ENCODE measurements at regions not wholly inside any gene's neighbourhood (a gene's known extent, or its start where the extent isn't known, plus 50 kb on each side); places are given as distances from the start of the nearest gene placed in this dataset.
A peak's percentile ranks its signal among the peaks of the same experiment; 100 is the strongest.
"Not testable (repeated sequence)": the region's sequence is repeated elsewhere in the genome, so short reads cannot be mapped to it uniquely, and the experiment has no call there.

- DNase-seq: no peak
Measured at GRCh38 chr9:27828908-27829307, 255.6 kb upstream of the C9orf72 start.

GRCh38 chr9:27829621-27830020 is 256.3 kb upstream of the C9orf72 start:
- no peak for DNase-seq

- DNase-seq: not testable (repeated sequence)
Measured at GRCh38 chr9:27832108-27832507, 258.8 kb upstream of the C9orf72 start.

DNA sequence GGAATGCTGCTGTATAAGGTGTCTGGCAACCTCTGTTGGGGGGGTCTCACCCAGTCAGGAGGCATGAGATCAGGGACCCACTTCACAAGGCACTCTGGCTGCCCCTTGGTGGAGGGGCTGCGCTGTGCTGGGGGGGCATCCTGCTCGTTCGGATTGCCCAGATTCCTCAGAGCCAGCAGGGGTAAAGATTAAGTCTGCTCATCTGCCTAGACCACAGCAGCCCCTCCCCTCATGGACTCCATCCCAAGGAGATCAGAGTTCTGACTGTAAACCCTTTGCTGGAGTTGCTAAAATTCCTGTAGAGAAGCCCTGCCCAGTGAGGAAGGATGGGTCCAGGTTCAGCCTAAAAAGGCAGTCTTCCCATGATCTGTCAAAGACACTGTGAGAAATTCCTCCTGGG is 262.0 kb upstream of the C9orf72 start:
- no peak for DNase-seq

- DNase-seq: no peak
Measured at GRCh38 chr9:27835746-27836145, 262.5 kb upstream of the C9orf72 start.

- DNase-seq: no peak
Measured at GRCh38 chr9:27836661-27837401, 263.6 kb upstream of the C9orf72 start.

- DNase-seq: no peak
Measured at GRCh38 chr9:27838876-27839275, 265.6 kb upstream of the C9orf72 start.

- not testable (repeated sequence) for DNase-seq
Measured at GRCh38 chr9:27839767-27840166, 266.5 kb upstream of the C9orf72 start.

DNA sequence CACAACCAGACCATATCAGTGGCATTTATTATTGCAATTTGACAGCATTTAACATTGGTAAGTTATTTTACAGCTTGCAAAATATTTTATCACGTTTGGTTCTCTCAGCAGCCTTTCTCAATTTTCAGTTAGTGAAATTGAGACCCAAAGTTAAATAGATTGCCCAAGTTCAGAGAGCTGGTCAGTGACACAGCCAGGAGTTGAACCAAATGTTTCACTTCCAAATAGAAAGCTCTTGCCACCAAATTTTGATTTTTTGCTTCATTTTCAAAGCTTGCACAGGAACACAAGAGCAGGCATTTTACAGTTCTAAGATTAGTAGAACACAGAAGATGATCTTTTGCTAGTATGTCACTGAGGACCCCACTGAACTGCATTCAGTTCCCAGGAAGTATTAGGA is 271.5 kb upstream of the C9orf72 start:
- DNase-seq: no peak

GRCh38 chr9:27847380-27847779 is 274.1 kb upstream of the C9orf72 start:
- DNase-seq: no peak

DNA sequence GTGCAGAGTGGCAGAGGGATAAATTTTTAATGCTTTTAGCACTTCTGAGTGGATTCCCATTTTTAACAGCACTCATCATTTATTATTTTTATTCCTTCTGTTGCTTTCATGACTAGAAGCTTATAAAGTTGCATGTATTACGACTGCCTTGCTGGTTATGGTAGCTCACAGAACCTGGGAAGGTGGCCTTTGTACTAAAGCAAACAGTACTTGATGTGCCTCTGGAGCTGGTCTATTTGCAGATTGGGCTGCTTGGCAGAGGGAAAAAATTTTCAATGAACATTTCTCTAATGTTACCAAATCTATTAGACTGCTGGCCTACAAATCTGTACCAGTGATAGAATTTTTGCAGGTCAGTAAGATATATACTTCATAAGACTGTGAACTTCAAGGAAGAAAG is 274.5 kb upstream of the C9orf72 start:
- DNase-seq: no peak

GRCh38 chr9:27848315-27848714 is 275.0 kb upstream of the C9orf72 start:
- no peak for DNase-seq

DNA sequence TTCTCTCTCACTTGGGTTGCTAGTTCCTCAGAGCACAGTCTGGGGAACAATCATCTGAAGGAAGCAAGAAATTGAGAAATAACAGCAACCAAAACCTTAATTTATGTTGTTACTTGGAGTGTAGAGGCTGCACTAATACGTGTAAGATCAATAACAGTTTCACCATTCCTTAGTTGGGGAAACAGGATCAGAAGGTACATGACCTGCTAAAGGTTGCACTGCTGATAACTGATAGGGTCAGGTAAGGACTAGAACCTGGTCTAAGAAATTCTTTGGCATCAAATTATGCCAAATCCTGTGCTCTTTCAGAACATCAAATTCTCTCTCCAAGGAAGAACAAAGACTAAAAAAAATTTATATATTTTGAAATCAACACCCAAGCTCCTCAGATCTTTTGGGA is 278.6 kb upstream of the C9orf72 start:
- DNase-seq: no peak

DNA sequence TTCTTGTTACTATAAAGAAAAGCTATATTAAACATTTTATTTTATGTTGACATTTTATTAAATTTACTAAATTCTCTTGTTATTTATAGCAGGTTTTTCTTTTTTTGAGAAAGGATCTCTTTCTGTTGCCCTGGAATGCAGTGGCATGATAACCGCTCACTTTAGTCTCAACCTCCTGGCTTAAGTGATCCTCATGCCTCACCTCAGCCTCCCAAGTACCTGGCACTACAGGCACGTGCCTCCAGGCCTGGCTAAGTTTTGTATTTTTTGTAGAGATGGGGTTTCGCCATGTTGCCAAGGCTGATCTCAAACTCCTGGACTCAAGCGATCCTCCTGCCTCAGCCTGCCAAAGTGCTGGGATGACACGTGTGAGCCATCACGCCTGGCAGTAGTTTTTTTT is 280.2 kb upstream of the C9orf72 start:
- DNase-seq: no peak

- DNase-seq: no peak
Measured at GRCh38 chr9:27856054-27856453, 282.8 kb upstream of the C9orf72 start.

DNA sequence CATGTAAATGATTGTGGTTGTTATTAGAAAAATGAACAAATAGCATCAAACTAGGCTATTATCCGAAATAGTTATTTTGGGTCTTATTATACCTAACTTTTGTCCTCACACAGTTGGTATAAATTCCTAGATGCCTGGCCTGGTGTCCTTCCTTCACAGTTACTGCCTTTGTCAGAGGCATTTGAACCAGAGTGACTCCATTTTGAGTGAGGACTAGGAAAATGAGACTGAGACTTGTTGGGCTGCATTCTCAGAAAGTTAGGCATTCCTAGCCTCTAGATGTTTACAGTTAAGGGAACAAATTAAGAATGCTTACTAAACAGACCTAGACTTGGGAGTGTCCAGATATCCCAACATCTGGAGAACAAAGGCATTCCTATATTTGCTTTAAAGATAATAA is 283.5 kb upstream of the C9orf72 start:
- no peak for DNase-seq

DNA sequence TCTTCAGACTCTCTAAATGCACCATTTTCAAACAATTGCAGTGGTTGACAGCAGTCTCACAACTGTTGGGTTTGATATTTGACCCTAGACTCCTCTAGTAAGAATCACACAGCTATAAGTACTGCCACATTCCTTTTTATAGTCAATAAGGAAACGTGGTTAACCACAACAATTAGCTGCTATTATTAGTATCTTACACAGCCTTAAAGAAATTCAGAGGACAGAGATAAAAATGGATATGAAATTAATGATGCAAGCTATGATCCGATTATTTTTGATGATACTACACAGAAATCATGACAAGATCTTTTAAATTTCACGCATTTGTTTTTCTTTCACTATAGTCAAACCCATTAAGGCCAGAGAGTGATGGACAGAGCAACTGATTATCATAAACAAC is 288.6 kb upstream of the C9orf72 start:
- no peak for DNase-seq

GRCh38 chr9:27864644-27865438 is 291.6 kb upstream of the C9orf72 start:
- no peak for DNase-seq

GRCh38 chr9:27866741-27867140 is 293.5 kb upstream of the C9orf72 start:
- no peak for DNase-seq

DNA sequence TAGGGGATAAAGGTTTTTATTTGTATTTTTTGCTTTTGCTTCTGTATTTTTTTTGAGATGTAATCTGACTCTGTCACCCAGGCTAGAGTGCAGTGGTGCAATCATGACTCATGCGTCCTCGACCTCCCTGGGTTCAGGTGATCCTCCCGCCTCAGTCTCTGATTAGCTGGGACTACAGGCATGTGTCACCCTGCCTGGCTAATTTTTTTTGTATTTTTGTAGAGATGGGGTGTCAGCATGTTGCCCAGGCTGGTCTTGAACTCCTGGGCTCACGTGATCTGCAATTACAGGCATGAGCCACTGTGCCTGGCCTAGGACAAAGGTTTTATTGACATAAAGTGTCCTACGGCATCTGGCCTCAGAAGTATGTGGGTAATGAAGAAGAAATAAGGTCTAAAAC is 297.1 kb upstream of the C9orf72 start:
- DNase-seq: no peak

GRCh38 chr9:27880156-27880555 is 306.9 kb upstream of the C9orf72 start:
- DNase-seq: no peak

DNA sequence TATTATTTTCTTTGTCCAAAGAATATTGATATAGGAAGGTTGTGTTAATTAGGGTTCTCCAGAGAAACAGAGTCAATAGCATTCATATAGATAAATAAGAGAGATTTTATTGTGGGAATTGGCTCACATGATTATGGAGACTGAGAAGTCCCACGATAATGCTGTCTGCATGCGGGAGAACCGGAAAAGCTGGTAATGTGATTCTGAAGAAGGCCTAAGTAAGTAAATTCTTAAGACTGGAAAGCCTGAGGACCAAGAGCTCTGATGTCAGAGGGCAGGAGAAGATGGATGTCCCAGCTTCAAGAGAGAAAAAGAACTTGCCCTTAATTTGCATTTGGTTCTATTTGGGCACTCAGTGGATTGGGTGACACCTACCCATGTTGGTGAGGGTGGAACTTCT is 307.4 kb upstream of the C9orf72 start:
- no peak for DNase-seq

DNA sequence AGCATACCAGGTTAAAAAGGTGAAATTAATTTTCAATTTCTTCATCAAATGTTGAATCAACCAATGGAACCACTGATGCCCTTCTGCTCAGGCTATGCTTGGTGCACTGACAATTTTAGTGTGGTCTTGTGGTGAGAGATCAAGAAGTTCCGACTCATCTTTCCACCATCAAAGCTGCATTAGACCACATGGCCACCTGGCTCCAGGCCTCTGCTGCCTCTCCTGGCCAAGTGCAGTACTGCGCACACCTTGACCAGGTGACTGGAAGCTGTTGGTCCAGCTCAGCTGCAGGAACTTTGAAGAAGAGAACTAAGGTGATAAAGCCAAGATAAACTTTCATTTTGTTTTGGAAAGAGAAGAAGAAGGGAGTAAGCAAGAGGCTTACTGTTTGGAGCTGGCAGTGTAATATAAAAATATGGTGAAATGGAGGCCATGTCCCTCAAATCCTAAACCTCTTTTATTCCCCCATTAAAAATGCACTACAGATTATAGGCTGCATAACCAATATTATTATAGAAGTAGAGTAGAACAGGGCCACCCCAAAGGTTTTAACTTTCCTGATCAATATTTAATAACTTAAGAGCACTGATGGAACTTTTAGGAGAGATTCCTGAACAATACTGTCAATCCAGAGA is 315.5 kb upstream of the C9orf72 start:
- peak; percentile 6 for DNase-seq

- DNase-seq: no peak
Measured at GRCh38 chr9:27924502-27924901, 351.2 kb upstream of the C9orf72 start.
